GM19324 (cell line): ENCODE measurements at regions not wholly inside any gene's neighbourhood (a gene's known extent, or its start where the extent isn't known, plus 50 kb on each side); places are given as distances from the start of the nearest gene placed in this dataset.
"Not testable (repeated sequence)": the region's sequence is repeated elsewhere in the genome, so short reads cannot be mapped to it uniquely, and the experiment has no call there.

Source experiments
- ATAC-seq: cut with Tn5 transposase; IDR thresholded peaks from one replicate; pipeline ENCODE4 v1.9.1; 2021; ENCODE audit warnings: mild to moderate bottlenecking, moderate library complexity; ENCODE audit not compliant: unreplicated experiment, low FRiP score

DNA sequence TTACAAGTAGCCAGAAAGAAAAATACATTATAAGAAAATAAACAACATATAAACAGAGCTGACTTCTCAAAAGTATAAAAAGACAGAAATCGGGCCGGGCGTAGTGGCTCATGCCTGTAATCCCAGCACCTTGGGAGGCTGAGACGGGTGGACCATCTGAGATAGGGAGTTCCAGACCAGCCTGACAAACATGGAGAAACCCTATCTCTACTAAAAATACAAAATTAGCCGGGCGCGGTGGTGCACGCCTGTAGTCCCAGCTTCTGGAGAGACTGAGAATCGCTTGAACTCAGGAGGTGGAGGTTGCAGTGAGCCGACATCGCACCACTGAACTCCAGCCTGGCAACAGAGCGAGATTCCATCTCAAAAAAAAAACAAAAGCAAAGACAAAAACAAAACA lies 373.3 kb upstream of the ARPP21 start:
- ATAC-seq, result not testable (repeated sequence)

DNA sequence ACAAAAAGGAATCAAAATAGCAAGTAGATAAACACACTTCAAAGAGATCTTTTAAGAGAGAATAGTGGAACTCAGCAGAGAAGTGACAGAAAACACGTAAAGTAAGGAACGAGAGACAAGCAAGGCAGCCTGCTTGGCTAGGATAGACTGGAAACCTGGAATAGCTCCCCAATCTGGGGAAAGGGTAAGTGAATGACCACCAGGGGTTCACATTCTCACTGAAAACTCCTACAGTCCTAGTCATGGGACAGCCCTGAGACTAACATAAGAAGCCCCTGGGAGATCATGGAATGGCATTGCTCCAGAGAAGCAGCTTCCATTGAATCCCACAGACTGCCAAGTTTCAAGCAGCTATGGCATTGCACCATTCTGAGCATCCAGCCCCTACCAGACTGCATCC lies 363.6 kb upstream of the ARPP21 start:
- ATAC-seq, result no peak

DNA sequence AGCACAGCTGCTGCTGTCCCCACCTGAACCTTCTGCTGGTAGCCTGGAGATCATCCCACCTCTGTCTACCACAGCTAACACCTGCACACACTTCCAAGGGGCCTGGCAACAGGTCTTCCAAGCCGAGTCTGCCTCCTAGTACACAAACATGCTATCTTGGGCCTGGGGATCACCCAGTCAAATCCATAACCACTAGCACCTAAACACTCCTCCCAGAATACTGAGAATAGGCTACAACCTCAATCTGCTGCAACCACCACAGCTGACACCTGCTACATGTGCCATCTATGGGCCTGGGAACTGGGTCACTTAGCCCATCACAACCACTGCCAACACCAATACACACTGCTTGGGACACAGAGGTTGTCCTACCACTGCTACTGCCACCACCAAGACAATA lies 362.8 kb upstream of the ARPP21 start:
- no peak for ATAC-seq

DNA sequence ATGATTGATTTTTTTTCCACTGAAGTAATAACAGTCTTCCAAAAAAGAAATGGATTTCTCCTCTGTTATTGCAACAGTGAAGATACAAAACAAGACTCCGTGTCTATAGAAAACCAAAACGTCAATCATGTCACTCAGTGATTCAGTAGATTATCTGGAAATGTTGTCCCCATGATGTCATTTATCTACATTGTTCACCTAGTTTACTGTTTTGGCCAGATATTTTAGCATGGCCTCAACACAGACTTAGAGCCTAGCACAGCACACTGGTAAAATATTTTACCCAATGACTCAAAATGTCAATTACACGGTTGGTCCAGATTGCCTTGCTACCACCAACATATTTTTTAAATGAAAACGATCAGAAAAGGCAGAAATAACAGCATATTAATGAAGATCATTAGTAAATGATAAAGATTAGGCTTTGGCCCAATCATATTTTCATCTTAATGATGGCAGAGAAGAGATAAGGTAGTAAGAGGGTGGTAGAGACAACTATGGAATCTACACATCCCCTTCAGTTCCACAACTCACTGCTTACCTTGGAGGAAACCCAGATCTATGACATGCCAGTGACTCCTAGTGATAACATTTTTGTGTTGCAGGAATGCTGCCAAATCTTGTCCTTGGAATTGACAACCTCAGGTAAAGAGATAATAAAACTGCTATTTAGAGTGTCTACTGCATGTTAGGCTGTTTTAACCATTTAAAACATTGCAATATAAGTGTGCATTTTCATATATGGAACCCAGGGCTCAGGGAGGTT lies 347.7 kb upstream of the ARPP21 start:
- no peak for ATAC-seq

DNA sequence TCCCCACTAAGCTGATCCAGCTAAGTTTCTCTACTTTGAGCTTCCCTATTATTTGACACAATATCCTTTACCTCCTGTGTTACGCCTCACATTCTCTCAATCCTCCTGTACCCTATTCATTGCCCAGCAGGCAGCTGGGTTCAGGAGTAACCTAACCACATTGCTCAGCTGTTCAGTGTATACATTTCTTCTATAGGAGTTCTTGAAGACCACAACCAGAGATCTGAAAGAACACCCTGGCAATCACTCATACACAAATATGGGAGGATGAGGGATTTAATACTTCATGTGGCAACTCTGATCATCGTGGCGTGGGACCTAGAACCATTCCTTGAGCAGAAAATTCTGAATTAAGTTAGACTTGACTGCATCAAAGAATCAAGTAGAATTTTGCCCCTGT lies 346.8 kb upstream of the ARPP21 start:
- no peak for ATAC-seq

DNA sequence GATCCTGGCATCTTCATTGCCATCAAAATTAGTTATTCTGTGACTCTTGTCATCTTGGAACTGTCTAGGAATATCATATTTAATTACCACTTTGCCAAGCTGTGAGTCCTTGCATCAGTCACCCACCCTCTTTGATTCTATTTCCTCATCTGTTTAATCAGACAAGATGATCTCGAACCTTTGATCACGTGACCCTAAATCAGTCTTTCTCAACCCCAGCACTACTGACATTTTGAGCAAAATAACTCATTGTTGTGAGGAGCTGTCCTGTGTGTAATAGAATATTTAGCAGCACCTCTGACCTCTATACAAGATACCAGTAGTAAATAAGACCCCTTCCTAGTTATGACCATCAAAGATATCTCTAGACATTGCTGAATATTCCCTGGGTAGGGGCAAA lies 343.4 kb upstream of the ARPP21 start:
- no peak for ATAC-seq

DNA sequence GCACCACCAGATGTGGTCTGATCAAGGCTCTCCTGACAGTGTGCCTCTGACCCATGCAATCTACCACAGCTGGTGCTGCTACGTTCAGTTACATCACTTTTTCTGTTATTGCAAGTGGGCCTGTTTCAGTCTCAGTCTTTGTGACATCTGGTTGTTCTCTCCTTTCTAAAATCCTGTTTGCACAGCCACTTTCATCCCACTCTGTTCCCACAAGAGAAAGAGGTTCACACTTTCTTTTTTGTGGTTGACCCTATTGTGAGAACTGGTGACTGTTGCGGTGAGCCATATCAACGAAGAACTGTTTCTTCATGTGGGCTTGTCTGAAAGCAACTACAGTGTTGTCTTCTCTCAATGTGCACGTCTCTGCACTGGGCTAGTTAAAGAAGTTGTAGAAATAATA lies 342.8 kb upstream of the ARPP21 start:
- no peak for ATAC-seq

DNA sequence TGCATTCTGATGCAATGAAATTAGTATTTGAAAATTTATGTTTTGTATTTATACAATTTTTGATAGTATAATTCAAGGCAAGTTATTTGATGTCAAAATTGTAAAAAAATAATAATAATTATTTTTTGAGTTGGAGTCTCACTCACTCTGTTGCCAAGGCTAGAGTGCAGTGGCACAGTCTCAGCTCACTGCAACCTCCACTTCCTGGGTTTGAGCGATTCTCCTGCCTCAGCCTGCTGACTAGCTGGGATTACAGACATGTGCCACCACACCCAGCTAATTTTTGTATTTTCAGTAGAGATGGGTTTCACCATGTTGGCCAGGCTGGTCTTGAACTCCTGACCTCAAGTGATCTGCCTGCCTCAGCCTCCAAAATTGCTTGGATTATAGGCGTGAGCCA lies 342.4 kb upstream of the ARPP21 start:
- not testable (repeated sequence) for ATAC-seq

DNA sequence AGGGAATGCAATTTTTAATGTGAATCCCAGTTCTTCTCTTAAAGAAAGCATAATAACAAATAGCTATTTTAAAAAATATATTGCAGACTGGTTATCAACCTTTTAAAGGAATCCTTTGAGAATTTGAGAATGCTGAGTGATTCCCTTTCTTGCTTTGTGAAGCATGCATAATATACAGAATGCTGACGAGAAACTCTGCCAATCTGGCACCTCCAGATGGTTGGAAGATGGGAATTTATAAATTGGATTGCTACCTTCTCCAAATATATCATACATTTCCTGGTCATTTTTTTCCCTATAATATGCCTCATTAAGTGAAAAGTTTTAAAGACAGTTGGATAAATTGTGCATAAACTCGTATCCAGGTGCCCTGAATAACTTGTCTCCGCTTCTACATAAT lies 333.9 kb upstream of the ARPP21 start:
- ATAC-seq, result no peak

DNA sequence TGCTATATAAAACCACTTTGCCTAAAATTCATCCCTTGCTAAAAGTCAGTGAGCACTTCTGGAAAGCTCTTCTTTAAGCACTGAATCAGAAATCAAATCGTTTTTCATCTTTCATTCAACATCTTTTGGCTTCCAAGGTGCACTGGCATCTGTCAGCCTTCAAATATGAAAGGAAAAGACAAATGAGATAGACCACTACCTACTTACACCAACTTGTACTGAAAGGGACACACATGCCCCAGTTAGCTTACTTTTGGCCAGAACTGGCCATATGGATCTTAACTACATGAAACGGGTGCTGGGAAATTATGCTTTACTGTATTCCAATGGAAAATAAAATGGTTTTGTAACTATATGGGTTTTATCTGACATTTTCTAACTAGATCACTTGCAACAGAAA lies 332.0 kb upstream of the ARPP21 start:
- ATAC-seq, result no peak

DNA sequence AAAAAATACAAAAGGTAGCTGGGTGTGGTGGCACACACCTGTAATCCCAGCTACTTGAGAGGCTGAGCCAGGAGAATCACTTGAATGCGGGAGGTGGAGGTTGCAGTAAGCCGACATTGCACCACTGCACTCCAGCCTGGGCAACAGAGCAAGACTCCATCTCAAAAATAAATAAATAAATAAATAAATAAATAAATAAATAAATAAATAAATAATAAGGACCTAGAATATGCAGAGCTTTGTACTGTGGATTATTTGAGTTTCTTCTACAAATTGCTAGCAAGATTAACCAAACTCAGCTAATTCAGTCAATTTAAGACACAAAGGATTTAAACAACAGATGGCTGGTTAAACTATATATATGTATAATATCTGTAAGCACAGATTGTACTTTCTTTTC lies 322.5 kb upstream of the ARPP21 start:
- ATAC-seq, result not testable (repeated sequence)

DNA sequence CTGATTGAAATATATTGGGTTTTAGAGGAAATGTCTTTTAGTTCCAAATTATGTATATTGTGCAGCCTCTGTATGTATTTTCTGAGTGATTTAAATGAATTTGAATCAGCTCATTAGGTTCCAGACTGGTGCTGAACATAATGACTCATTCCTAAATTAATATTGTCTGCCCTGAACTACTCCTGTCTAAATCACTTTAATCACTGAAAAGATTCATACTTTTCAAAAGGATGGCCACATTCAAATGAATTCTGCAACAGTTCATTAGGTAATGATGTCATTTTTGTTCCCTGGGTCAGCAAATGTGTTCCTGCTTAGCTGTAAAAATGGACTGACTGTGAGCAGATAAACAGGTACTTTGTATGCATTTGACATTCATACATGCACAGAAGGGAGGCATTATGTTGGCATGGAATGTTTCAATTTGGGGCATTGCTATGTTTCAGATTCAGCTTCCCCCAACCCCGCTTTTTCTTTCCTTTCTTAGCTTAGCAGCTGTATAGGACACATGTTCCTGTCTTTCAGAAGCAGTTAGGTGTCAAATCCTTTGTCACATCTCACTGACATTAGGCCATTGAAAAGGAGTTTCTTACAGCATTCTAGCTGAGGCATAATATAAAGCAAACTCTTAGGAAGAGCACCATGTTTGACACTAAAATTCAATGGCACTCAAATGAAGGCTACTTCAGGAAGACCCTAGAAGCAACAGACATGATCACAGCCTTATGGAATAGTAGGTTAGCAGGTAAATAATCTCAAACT lies 318.5 kb upstream of the ARPP21 start:
- ATAC-seq, result no peak

DNA sequence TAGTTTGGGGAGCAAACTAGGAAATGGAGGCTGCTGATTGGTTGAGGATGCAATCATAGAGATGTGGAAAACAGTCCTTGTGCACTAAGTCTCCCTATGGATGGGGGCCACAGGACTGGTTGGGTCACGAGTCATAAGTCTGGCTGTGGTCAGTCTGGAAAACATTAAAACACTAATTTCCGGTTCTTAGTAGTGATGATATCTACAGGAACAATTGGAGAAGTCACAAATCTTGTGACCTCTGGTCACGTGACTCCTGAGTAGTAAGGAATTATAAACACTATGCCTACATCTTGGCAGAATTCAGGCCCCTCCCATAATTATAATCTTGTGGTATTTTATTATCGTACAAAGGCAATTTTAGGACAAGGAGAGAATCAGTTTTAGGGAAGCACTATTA lies 317.3 kb upstream of the ARPP21 start:
- no peak for ATAC-seq

DNA sequence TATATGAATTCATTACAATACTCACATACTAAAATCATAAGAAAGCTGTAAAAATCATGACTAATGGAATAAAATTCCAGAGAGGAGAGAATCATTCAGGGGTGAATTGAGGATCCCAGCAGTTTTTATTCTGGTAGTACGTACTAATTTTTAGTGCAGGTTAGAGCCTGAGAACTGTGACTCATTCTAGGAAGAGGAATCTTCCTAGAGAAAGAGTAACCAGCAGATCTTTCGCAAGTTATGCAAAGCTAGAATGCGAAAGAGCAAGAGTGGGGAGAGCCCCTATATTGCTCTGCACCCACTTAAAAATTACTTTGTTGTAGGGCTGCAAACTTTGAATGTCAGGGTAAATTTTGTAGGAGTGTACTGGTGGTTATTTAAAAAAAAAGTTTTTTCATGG lies 303.6 kb upstream of the ARPP21 start:
- ATAC-seq, result no peak

DNA sequence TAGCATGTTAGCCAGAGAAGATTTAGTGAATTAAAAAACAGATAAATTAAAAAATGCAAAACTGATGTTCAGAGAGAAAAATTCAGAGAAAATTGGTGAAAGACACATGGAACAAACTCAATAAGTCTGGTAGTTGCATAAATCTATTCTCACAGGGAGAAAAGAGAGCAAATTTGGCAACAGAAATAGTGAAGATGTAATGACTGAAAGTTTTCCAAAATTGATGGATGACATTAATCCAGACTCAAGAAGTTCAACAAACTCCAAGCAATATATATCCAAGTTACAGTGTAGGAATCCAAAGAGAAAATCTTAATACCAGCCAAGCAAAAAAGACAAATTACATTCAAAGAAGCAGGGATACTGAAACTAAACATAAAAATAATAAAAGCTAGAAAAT lies 302.7 kb upstream of the ARPP21 start:
- no peak for ATAC-seq

DNA sequence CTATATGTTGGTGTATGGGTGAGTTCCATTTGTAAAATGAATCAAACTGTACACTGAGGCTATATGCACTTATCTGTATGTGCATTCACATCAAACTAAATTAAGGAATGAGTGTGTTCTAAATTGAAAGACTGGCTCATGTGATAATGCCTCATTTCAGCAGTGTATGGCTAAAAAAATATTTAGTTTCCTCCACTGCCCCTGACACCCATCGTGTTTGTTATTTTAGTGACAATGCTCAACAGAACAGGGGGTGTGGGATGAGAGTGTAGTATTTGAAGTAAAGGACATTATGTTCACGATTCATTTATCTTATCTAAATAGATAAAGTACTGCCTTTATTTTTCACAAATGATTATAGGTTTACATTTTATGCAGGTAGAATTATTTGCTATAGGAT lies 301.1 kb upstream of the ARPP21 start:
- no peak for ATAC-seq

DNA sequence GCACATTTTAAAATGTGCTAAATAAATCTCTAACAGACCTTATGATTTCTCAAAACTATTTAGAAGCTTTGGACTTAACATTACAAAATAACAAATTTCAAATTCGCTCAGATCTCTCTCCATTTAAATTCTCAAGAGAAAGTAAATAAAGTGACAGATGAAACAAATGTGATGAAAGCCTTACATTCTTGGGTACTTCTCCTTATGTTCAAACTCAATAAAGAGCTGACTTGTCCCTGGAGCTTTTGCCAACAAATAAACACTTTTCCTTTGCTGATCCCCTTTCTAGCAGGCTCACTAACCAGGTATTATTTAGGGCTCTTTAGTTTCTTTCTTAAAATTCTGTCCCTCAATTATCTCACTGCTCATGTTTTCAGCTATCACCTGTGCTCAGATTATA lies 259.1 kb upstream of the ARPP21 start:
- no peak for ATAC-seq

DNA sequence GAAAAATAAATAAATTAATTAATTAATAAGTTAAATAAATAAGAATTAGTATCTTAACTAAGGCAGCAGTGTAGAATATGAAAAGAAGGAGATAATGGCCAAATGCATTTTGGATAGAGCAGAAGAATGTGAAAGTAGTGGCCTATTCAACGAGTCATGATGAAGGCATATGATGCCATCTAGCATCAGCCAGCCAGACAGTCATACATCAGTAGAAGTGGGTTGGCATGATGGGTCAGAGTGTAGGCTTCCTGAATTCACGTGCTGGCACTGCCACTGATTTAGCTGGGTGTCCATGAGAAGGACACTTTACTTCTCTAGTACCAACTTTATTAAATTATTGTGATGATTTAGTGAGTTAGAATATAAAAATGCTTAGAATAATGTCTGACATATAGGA lies 256.1 kb upstream of the ARPP21 start:
- ATAC-seq, result no peak

DNA sequence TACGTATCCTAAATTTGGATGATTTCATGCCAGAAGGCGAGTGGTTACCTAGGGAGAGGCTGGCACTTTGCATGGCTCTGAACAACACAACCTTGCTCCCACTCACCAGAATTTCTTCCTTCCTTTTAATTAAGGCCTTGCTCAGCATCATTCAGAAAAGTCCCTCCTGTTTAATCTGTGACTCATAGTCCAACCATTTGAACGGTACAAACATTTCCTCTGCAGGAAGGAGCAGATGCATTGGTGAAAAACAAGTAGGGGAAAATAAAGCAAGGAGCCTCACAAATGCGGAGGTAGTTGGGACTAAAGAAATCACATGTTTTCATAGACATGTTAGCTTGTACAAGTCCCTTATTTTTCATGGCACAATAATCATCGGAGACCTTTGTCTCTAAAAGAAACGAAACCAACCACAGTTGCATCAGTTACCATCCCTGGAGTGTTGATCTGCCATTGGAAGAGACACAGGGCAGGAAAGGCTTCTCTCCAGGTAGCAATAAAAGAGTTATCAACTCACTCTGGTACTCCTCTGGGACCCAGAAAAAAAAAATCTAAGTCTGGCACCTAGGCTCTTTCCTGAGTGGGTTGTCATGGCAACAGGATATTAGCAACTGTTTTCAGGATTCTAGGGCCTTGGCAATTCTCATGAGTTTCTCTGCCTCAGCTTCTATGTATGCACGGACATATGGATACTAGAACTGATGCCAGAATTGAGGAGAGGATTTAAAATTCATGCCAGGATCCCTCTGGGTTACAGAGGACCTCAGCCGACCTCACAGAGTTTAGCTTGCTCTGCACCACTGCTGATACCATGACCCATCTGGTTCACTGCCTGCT lies 255.4 kb upstream of the ARPP21 start:
- ATAC-seq, result no peak

DNA sequence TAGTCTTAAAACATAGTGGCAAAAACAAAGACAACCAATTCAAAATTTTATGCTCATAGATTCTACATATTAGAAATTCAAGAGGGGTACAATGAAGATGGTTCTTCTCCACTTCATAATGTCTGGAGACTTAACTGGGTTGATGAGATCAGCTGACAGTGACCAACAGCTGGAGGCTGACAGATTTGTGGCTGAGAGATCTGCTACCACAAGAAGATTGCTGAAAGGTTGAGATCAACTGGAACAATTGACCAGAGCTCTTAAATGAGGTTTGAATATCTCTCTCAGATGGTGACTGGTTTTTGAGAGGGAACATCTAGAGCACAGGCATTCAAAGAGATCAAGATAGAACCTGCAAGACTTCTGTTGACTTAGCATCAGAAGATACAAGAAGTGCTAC lies 254.1 kb upstream of the ARPP21 start:
- ATAC-seq, result no peak

DNA sequence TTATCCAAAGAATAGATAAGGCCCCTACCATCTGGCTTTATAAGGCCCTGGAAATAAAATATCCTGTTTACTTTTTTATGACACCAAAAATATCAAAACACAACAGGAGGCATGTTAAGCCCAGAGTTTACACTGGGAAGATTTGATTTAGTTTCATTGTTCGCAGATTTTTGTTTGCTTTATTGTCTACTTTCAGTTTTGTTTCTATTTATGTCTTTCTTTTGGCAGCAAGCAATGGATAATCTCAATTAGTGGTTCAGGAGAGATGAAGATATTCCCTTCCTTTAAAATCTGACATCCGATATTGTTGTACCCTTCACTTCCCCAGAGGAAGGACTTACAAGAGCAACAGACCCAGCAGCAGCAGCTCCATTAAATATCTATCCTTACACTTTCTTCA lies 249.4 kb upstream of the ARPP21 start:
- ATAC-seq, result no peak
